Neutrophil (primary cell): ENCODE measurements at regions not wholly inside any gene's neighbourhood (a gene's known extent, or its start where the extent isn't known, plus 50 kb on each side); places are given as distances from the start of the nearest gene placed in this dataset.

Experiments used
- H3K27ac ChIP-seq: fragments of 200-600 bp; sonication (generic); 2 replicates; pipeline ENCODE4 v1.5.1; 2016; ENCODE audit warnings: mild to moderate bottlenecking, moderate library complexity
- H3K27me3 ChIP-seq: fragments of 200-600 bp; sonication (generic); 2 replicates; pipeline ENCODE4 v1.6.0; 2016; ENCODE audit warnings: mild to moderate bottlenecking
- H3K36me3 ChIP-seq: fragments of 200-600 bp; sonication (generic); 2 replicates; pipeline ENCODE4 v1.5.1; 2017
- H3K4me1 ChIP-seq, 2 experiments: fragments of 200-600 bp in 1 of 2; sonication (generic) in 1 of 2; 1 replicate in 1 of 2; 2 replicates in 1 of 2; pipeline versions ENCODE4 v1.5.1 to v1.6.1; 2013 to 2016; ENCODE audit warnings: low read depth in 1 of 2, low read length in 1 of 2, mild to moderate bottlenecking in 1 of 2, moderate library complexity in 1 of 2; ENCODE audit not compliant: control insufficient read depth in 1 of 2, insufficient read depth in 1 of 2
- H3K4me3 ChIP-seq, 2 experiments: fragments of 200-600 bp in 1 of 2; sonication (generic) in 1 of 2; 1 replicate in 1 of 2; 2 replicates in 1 of 2; pipeline ENCODE4 v1.5.1; 2013 to 2016; ENCODE audit warnings: low read depth in 1 of 2, low read length in 1 of 2, mild to moderate bottlenecking in 1 of 2, moderate library complexity in 1 of 2
- H3K9me3 ChIP-seq: fragments of 200-600 bp; sonication (generic); 2 replicates; pipeline ENCODE4 v1.5.1; 2016
- CTCF ChIP-seq: fragments of 200-600 bp; sonication (generic); IDR thresholded peaks from 2 replicates; pipeline ENCODE4 v1.5.1; 2016; ENCODE audit warnings: antibody characterized with exemption

- Histone ChIP-seq H3K27me3 (no peaks in the 10 kb centered on the region), H3K9me3 (no peaks in the 10 kb centered on the region), H3K4me1 (no peaks in the 10 kb centered on the region), H3K27ac (no peak overlapping the region), H3K36me3 (no peaks in the 10 kb centered on the region), H3K4me3 (no peak overlapping the region)
- TF ChIP-seq CTCF = no peak
Measured at GRCh38 chr10:46220872-46221538, 65.8 kb upstream of the ANTXRL start.

- Histone ChIP-seq H3K36me3 (no peaks in the 10 kb centered on the region), H3K9me3 (no peaks in the 10 kb centered on the region), H3K4me3 (no peak overlapping the region), H3K4me1 (no peaks in the 10 kb centered on the region), H3K27ac (no peak overlapping the region), H3K27me3 (no peaks in the 10 kb centered on the region)
- TF ChIP-seq CTCF = no peak
Measured at GRCh38 chr10:46222364-46222935, 64.3 kb upstream of the ANTXRL start.

GRCh38 chr10:46223064-46223480, 63.7 kb upstream of the ANTXRL start:
- H3K27me3 ChIP-seq = no peaks in the 10 kb centered on the region
- no peak overlapping the region for H3K4me3 ChIP-seq
- H3K27ac ChIP-seq = no peak overlapping the region
- peaks cover 0 to 6% of the 10 kb centered on the region in 2 experiments for H3K4me1 ChIP-seq
- H3K9me3 ChIP-seq = no peaks in the 10 kb centered on the region
- no peak for TF ChIP-seq CTCF
- no peaks in the 10 kb centered on the region for H3K36me3 ChIP-seq

GRCh38 chr10:46223626-46224413, 63.0 kb upstream of the ANTXRL start:
- H3K9me3 ChIP-seq = no peaks in the 10 kb centered on the region
- H3K27ac ChIP-seq = no peak overlapping the region
- H3K4me3 ChIP-seq = no peak overlapping the region
- H3K36me3 ChIP-seq = no peaks in the 10 kb centered on the region
- peaks cover 3 to 12% of the 10 kb centered on the region in 2 experiments for H3K4me1 ChIP-seq
- TF ChIP-seq CTCF = no peak
- no peaks in the 10 kb centered on the region for H3K27me3 ChIP-seq

- TF ChIP-seq CTCF = no peak
- no peak overlapping the region for H3K4me3 ChIP-seq
- H3K27me3 ChIP-seq = no peaks in the 10 kb centered on the region
- no peak overlapping the region for H3K27ac ChIP-seq
- no peaks in the 10 kb centered on the region for H3K36me3 ChIP-seq
- H3K9me3 ChIP-seq = no peaks in the 10 kb centered on the region
- peaks cover 5 to 15% of the 10 kb centered on the region in 2 experiments for H3K4me1 ChIP-seq
Measured at GRCh38 chr10:46224414-46224682, 62.4 kb upstream of the ANTXRL start.
